IMR-90 (cell line): ENCODE measurements at regions not wholly inside any gene's neighbourhood (a gene's known extent, or its start where the extent isn't known, plus 50 kb on each side); places are given as distances from the start of the nearest gene placed in this dataset.

Experiments used
- ATAC-seq: fragments of 200-7000 bp; cut with Tn5 transposase; 2 replicates; pipeline ENCODE4 v1.9.1; 2020; ENCODE audit warnings: low read depth, mild to moderate bottlenecking, moderate library complexity
- BruUV-seq: library from RNA; stranded (reverse); fragments of 400-500 nt; replicated peaks from 2 replicates; lab custom pipeline; 2021; lab: Mats Ljungman, UMichigan
- CTCF ChIA-PET: fragments of 300-600 bp; formaldehyde crosslinking; extraction: SDS; loops from one replicate; lab custom pipeline; 2021; ENCODE audit warnings: antibody characterized with exemption; lab: Yijun Ruan, JAX
- POLR2A ChIA-PET: fragments of 300-600 bp; sonication (Branson Sonifier 250); formaldehyde crosslinking; loops from one replicate; lab custom pipeline; 2022; ENCODE audit warnings: antibody characterized with exemption; ENCODE audit not compliant: unreplicated experiment; lab: Charles Lee
- DNase-seq: peaks from one replicate; pipeline ENCODE4 v3.0.0; 2013
- H2AFZ ChIP-seq: replicated peaks from 2 replicates; pipeline ENCODE3; 2013; ENCODE audit warnings: low read length, mild to moderate bottlenecking; ENCODE audit not compliant: poor library complexity
- H2AK5ac ChIP-seq: 2 replicates; pipeline ENCODE4 v1.6.1; 2013; ENCODE audit warnings: low read depth, low read length, inconsistent platforms
- H2AK9ac ChIP-seq: replicated peaks from 2 replicates; pipeline ENCODE3; 2013; ENCODE audit warnings: mild to moderate bottlenecking, low read depth, low read length, moderate library complexity; ENCODE audit not compliant: poor library complexity
- H2BK120ac ChIP-seq: 2 replicates; pipeline ENCODE4 v1.6.1; 2013; ENCODE audit warnings: low read depth, low read length, inconsistent platforms
- H2BK15ac ChIP-seq: 3 replicates; pipeline ENCODE4 v1.6.1; 2013; ENCODE audit warnings: low read depth, low read length, inconsistent platforms
- H2BK20ac ChIP-seq: 2 replicates; pipeline ENCODE4 v1.6.1; 2013; ENCODE audit warnings: low read depth, mild to moderate bottlenecking, inconsistent platforms, low read length, moderate library complexity
- H2BK5ac ChIP-seq: 2 replicates; pipeline ENCODE4 v1.6.1; 2013; ENCODE audit warnings: mild to moderate bottlenecking, low read depth, low read length, inconsistent platforms; ENCODE audit not compliant: poor library complexity, severe bottlenecking
- H3K14ac ChIP-seq: replicated peaks from 2 replicates; pipeline ENCODE4 v1.6.1; 2013; ENCODE audit warnings: low read depth, low read length, inconsistent platforms
- H3K18ac ChIP-seq: 2 replicates; pipeline ENCODE4 v1.6.1; 2013; ENCODE audit warnings: low read depth, low read length, control low read depth
- H3K23ac ChIP-seq: 2 replicates; pipeline ENCODE4 v1.6.1; 2013; ENCODE audit warnings: low read depth, low read length, inconsistent platforms
- H3K27ac ChIP-seq: 2 replicates; pipeline ENCODE4 v1.5.1; 2013; ENCODE audit warnings: mild to moderate bottlenecking, control low read depth, low read length; ENCODE audit not compliant: insufficient read depth
- H3K27me3 ChIP-seq: 2 replicates; pipeline ENCODE4 v1.6.1; 2013; ENCODE audit warnings: low read length; ENCODE audit not compliant: control insufficient read depth, insufficient read depth
- H3K36me3 ChIP-seq: 2 replicates; pipeline ENCODE4 v1.6.1; 2013; ENCODE audit warnings: low read length, mixed read lengths; ENCODE audit not compliant: control insufficient read depth, insufficient read depth
- H3K4ac ChIP-seq: 2 replicates; pipeline ENCODE4 v1.6.1; 2013; ENCODE audit warnings: low read depth, low read length, inconsistent platforms
- H3K4me1 ChIP-seq: 2 replicates; pipeline ENCODE4 v1.6.1; 2013; ENCODE audit warnings: low read length, mixed read lengths; ENCODE audit not compliant: control insufficient read depth, insufficient read depth
- H3K4me2 ChIP-seq: 2 replicates; pipeline ENCODE4 v1.6.1; 2013; ENCODE audit warnings: low read depth, mild to moderate bottlenecking, control low read depth, low read length, moderate library complexity
- H3K4me3 ChIP-seq: 2 replicates; pipeline ENCODE4 v1.5.1; 2013; ENCODE audit warnings: low read depth, mild to moderate bottlenecking, control low read depth, low read length, moderate library complexity; ENCODE audit not compliant: insufficient read depth
- H3K56ac ChIP-seq: 2 replicates; pipeline ENCODE4 v1.6.1; 2013; ENCODE audit warnings: low read length, inconsistent platforms; ENCODE audit not compliant: insufficient read depth; ENCODE audit errors: extremely low read depth
- H3K79me1 ChIP-seq, 2 experiments: 2 replicates each; pipeline ENCODE4 v1.6.1; 2013; ENCODE audit warnings: low read length in 2 of 2, inconsistent platforms in 1 of 2, low read depth in 1 of 2
- H3K9ac ChIP-seq: 2 replicates; pipeline ENCODE4 v1.6.1; 2013; ENCODE audit warnings: low read depth, low read length, control low read depth
- H3K9me1 ChIP-seq: 2 replicates; pipeline ENCODE4 v1.6.1; 2013; ENCODE audit warnings: low read length, inconsistent platforms; ENCODE audit not compliant: insufficient read depth
- H3K9me3 ChIP-seq: 2 replicates; pipeline ENCODE4 v1.6.1; 2013; ENCODE audit warnings: low read length; ENCODE audit not compliant: control insufficient read depth, insufficient read depth
- H4K20me1 ChIP-seq: 2 replicates; pipeline ENCODE4 v1.6.1; 2013; ENCODE audit warnings: low read length, inconsistent platforms; ENCODE audit not compliant: insufficient read depth
- H4K5ac ChIP-seq: 2 replicates; pipeline ENCODE4 v1.6.1; 2013; ENCODE audit warnings: mild to moderate bottlenecking, low read depth, low read length, control low read depth
- H4K8ac ChIP-seq, 2 experiments: 2 replicates each; pipeline ENCODE4 v1.6.1; 2013; ENCODE audit warnings: low read depth in 2 of 2, low read length in 2 of 2, control low read depth in 1 of 2, inconsistent platforms in 1 of 2
- H4K91ac ChIP-seq: 2 replicates; pipeline ENCODE4 v1.6.1; 2013; ENCODE audit warnings: low read depth, low read length, inconsistent platforms; ENCODE audit not compliant: insufficient read depth
- BHLHE40 ChIP-seq: fragments of 150-350 bp; IDR thresholded peaks from 2 replicates; pipeline ENCODE4 v1.6.1; 2016; ENCODE audit warnings: mild to moderate bottlenecking, low read depth, low read length
- CEBPB ChIP-seq: IDR thresholded peaks from 2 replicates; pipeline ENCODE4 v1.6.1; 2012; ENCODE audit warnings: low read depth, low read length, improper control_type of control experiment
- MXI1 ChIP-seq: IDR thresholded peaks from 2 replicates; pipeline ENCODE4 v1.6.1; 2012; ENCODE audit warnings: low read depth, mild to moderate bottlenecking, low read length, moderate library complexity, borderline replicate concordance
- NFE2L2 ChIP-seq: fragments of 150-350 bp; IDR thresholded peaks from 2 replicates; pipeline ENCODE4 v1.6.1; 2016; ENCODE audit warnings: low read depth, mild to moderate bottlenecking, low read length
- RCOR1 ChIP-seq: IDR thresholded peaks from 2 replicates; pipeline ENCODE4 v1.6.1; 2012; ENCODE audit warnings: mild to moderate bottlenecking, low read length, improper control_type of control experiment; ENCODE audit not compliant: insufficient replicate concordance
- WGBS, 2 experiments: methylation state at CpG; one replicate each; pipeline versions ENCODE4 v1.1.5 to v1.1.7; 2013; ENCODE audit warnings: missing lambda C conversion rate in 2 of 2; ENCODE audit not compliant: insufficient read length in 1 of 2; ENCODE audit errors: extremely low coverage in 2 of 2; 5-methylcytosine and 5-hydroxymethylcytosine counted together
- dilution Hi-C: fragments of 300-500 bp; cut with HindIII; formaldehyde crosslinking; loops from one replicate; pipeline ENCODE4 v1.14.3; 2018; ENCODE audit warnings: low sequenced_read_pairs; ENCODE audit not compliant: unreplicated experiment
- in situ Hi-C: fragments of 300-500 bp; cut with MboI; formaldehyde crosslinking; loops from 3 replicates; pipeline ENCODE4 v1.14.3; 2019; ENCODE audit warnings: low sequenced_read_pairs, inconsistent platforms, mixed read lengths
- intact Hi-C: fragments of 100-400 bp; cut with micrococcal nuclease; formaldehyde crosslinking; loops from 2 replicates; pipeline ENCODE4 v1.10.0; 2022
- TF ChIP-seq, protein P1 (sequence below): fragments of 150-350 bp; IDR thresholded peaks from 2 replicates; pipeline ENCODE4 v1.6.1; 2016; ENCODE audit warnings: low read depth, mild to moderate bottlenecking, low read length, moderate library complexity, borderline replicate concordance
- TF ChIP-seq, protein P2 (sequence below): fragments of 150-350 bp; IDR thresholded peaks from 2 replicates; pipeline ENCODE4 v1.6.1; 2017; ENCODE audit warnings: mild to moderate bottlenecking, antibody characterized with exemption, low read length, low read depth
- TF ChIP-seq, protein P3 (sequence below): conservative IDR thresholded peaks from 2 replicates; pipeline ENCODE4 v1.5.1; 2012; ENCODE audit warnings: mild to moderate bottlenecking, low read depth, low read length, improper control_type of control experiment

DNA sequence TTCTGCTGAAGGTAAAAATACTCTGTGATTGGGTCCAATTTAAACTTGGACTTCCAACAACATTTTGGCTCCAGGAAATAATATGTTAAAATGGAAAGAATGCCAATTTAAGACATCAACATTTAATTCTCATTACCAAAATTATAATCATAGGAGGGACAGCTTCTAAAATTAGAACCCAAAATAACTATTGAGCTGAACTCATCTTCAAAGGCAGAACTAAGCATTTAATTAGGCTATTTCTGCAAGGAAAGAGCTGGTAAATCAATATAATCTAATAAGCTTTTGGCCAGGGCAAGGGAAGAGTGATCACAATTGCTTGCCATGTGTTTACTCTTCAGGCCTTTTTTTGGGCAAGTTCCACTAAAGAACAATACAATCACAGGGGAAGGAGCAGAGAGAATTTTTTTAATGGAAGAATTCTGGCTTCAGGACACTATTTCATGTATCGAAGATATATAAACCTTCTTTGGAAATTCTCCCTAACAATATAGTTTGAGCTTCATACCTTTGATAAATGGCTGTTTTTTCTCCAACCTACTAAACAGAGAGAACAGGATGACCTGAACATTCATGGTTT is 133.1 kb upstream of the PTBP2 start:
- no TSS peak for BruUV-seq
- ChIA-PET CTCF (interaction anchor here (0.6 to 0.7 kb wide), 2 partner anchors 10 to 163 kb away, joined by 4 to 5 read pairs; no protein-coding TSS in a partner anchor), POLR2A (interaction anchor here (0.6 kb wide), 1 partner anchor 162 kb away, joined by 3 read pairs; no protein-coding TSS in a partner anchor)
- no CpG with 5 or more reads among the region's 1 CpG for WGBS, 2 experiments
- Histone ChIP-seq H2BK5ac (no peak overlapping the region), H2BK15ac (no peak overlapping the region), H2AK5ac (no peak overlapping the region), H3K4me2 (no peak overlapping the region), H4K8ac (no peak overlapping the region), H3K4me1 (no peaks in the 10 kb centered on the region), H4K5ac (no peak overlapping the region), H3K9me3 (no peaks in the 10 kb centered on the region), H3K9me1 (no peaks in the 10 kb centered on the region), H3K79me1 (no peaks in the 10 kb centered on the region), H3K14ac (no peak overlapping the region), H3K4ac (no peak overlapping the region), H3K36me3 (no peaks in the 10 kb centered on the region), H3K9ac (no peak overlapping the region), H2AFZ (no peak overlapping the region), H3K23ac (no peak overlapping the region), H3K27me3 (no peaks in the 10 kb centered on the region), H3K18ac (no peak overlapping the region), H4K91ac (no peak overlapping the region), H3K27ac (no peak overlapping the region), H3K4me3 (no peak overlapping the region), H4K20me1 (no peaks in the 10 kb centered on the region), H2BK20ac (no peak overlapping the region), H2AK9ac (no peak overlapping the region), H3K56ac (no peak overlapping the region), H2BK120ac (no peak overlapping the region)
- no peak for ATAC-seq
- in situ Hi-C loops, result no loop called here
- TF ChIP-seq, protein P1, sequence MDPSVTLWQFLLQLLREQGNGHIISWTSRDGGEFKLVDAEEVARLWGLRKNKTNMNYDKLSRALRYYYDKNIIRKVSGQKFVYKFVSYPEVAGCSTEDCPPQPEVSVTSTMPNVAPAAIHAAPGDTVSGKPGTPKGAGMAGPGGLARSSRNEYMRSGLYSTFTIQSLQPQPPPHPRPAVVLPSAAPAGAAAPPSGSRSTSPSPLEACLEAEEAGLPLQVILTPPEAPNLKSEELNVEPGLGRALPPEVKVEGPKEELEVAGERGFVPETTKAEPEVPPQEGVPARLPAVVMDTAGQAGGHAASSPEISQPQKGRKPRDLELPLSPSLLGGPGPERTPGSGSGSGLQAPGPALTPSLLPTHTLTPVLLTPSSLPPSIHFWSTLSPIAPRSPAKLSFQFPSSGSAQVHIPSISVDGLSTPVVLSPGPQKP, result no peak
- TF ChIP-seq CEBPB, result no peak
- TF ChIP-seq, protein P2, sequence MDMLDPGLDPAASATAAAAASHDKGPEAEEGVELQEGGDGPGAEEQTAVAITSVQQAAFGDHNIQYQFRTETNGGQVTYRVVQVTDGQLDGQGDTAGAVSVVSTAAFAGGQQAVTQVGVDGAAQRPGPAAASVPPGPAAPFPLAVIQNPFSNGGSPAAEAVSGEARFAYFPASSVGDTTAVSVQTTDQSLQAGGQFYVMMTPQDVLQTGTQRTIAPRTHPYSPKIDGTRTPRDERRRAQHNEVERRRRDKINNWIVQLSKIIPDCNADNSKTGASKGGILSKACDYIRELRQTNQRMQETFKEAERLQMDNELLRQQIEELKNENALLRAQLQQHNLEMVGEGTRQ, result no peak
- TF ChIP-seq, protein P3, sequence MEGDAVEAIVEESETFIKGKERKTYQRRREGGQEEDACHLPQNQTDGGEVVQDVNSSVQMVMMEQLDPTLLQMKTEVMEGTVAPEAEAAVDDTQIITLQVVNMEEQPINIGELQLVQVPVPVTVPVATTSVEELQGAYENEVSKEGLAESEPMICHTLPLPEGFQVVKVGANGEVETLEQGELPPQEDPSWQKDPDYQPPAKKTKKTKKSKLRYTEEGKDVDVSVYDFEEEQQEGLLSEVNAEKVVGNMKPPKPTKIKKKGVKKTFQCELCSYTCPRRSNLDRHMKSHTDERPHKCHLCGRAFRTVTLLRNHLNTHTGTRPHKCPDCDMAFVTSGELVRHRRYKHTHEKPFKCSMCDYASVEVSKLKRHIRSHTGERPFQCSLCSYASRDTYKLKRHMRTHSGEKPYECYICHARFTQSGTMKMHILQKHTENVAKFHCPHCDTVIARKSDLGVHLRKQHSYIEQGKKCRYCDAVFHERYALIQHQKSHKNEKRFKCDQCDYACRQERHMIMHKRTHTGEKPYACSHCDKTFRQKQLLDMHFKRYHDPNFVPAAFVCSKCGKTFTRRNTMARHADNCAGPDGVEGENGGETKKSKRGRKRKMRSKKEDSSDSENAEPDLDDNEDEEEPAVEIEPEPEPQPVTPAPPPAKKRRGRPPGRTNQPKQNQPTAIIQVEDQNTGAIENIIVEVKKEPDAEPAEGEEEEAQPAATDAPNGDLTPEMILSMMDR, result no peak
- TF ChIP-seq MXI1, result no peak
- no peak for TF ChIP-seq NFE2L2
- no peak for TF ChIP-seq BHLHE40
- no peak for TF ChIP-seq RCOR1
- dilution Hi-C loops, result no loop called here
- intact Hi-C loops, result no loop called here
- no peak for DNase-seq
